Large intestine (tissue), 3 donors: ENCODE measurements at regions not wholly inside any gene's neighbourhood (a gene's known extent, or its start where the extent isn't known, plus 50 kb on each side); places are given as distances from the start of the nearest gene placed in this dataset.
"Not testable (repeated sequence)": the region's sequence is repeated elsewhere in the genome, so short reads cannot be mapped to it uniquely, and the experiment has no call there.

Experiments
- DNase-seq, 2 donors: peaks; one replicate each; pipeline versions ENCODE4 v3.0.0 to v3.0.0-alpha.2; 2013
- H3K27ac ChIP-seq: one replicate; pipeline ENCODE4 v1.5.1; 2013; ENCODE audit warnings: low read length
- H3K27me3 ChIP-seq: 2 replicates; pipeline ENCODE4 v1.6.1; 2013; ENCODE audit warnings: low read length; ENCODE audit not compliant: control insufficient read depth, insufficient read depth
- H3K36me3 ChIP-seq: 2 replicates; pipeline ENCODE4 v1.6.1; 2013; ENCODE audit warnings: low read length; ENCODE audit not compliant: control insufficient read depth, insufficient read depth
- H3K4me1 ChIP-seq: one replicate; pipeline ENCODE4 v1.6.1; 2013; ENCODE audit warnings: low read length; ENCODE audit not compliant: control insufficient read depth, insufficient read depth
- H3K4me3 ChIP-seq: one replicate; pipeline ENCODE4 v1.5.1; 2013; ENCODE audit warnings: low read length
- H3K9me3 ChIP-seq: one replicate; pipeline ENCODE4 v1.6.1; 2013; ENCODE audit warnings: mild to moderate bottlenecking, low read depth, low read length, moderate library complexity; ENCODE audit not compliant: control insufficient read depth
- WGBS: methylation state at CpG from one replicate; pipeline ENCODE4 v1.1.5; 2013; ENCODE audit warnings: low lambda C conversion rate; ENCODE audit not compliant: insufficient coverage; 5-methylcytosine and 5-hydroxymethylcytosine counted together

DNA sequence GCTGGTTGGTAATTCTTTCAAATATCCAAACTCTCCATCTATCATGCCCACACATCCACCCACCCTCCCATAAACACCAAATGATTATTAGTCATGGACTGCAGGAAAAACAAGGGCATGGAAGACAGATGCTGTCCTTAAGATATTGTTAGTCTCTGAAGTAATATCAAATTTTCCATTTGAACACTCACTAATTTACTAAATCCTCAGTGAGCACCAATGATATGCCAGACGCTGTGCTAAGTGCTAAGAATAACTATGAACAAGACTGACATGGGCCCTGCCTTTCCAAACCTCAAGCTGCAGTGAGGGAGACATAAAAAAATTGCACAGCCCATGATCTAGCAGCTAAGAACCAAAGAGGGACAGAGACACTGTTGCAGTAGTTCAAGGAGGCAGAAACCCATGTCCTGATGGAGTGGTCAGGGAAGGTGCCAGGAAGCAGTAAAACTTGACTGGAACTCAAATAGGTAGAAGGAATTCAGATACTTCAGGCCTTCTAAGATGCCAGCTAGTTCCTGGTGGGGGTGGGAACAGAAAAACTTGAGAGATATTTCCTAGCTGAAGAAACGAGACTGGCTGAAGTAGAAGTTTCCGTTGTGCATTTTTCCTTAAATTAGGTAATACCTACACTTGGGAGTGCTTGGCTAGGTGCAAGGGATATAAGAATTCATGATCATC lies 182.1 kb downstream of the OSR1 start:
- Histone ChIP-seq H3K4me1 (no peaks in the 10 kb centered on the region), H3K4me3 (no peak overlapping the region), H3K27ac (no peak overlapping the region), H3K9me3 (no peaks in the 10 kb centered on the region), H3K36me3 (no peaks in the 10 kb centered on the region), H3K27me3 (no peaks in the 10 kb centered on the region)
- DNase-seq: no peak
- 93% methylated on average over 2 of the region's 3 CpGs for WGBS

DNA sequence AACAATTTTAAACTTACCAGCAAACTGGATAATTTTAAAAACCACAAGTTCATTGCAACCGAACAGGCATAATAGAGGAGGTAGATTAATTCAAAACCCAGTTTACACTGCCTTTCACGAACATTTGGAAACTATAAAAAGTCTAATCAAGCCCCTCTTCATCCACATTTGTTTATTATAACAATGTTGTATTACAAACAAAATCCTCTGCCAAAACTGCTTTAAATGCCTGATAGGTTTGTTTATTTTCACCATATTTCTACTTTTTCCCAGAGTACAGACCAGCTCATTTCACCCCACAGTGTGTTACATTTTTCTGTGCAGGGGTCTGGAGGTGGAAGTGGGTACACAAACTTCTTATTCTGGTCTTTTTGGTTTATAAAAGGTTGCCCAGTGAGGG lies 184.2 kb downstream of the OSR1 start:
- Histone ChIP-seq H3K4me3 (no peak overlapping the region), H3K4me1 (no peaks in the 10 kb centered on the region), H3K27ac (no peak overlapping the region), H3K27me3 (no peaks in the 10 kb centered on the region), H3K9me3 (no peaks in the 10 kb centered on the region), H3K36me3 (no peaks in the 10 kb centered on the region)
- no peak for DNase-seq
- 82% methylated on average over 2 of the region's 2 CpGs for WGBS

DNA sequence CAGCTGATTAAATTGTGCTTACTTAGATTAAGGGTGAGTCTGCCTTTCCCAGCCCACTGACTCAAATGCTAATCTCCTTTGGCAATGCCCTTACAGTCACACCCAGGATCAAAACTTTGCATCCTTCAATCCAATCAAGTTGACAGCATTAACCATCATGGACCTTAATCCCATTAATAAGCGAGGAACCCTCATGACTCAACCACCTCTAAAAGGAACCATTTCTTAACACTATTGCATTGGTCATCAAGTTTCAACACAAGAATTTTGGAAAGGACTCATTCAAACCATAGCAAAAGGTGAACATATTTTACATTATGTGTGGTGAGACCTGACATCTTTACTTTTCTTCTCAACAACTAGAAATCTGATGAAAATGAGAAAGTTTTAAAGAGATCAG lies 187.0 kb downstream of the OSR1 start:
- no peaks in the 10 kb centered on the region for H3K4me1 ChIP-seq
- WGBS: no CpG with 5 or more reads among the region's 1 CpG
- no peaks in the 10 kb centered on the region for H3K27me3 ChIP-seq
- H3K36me3 ChIP-seq: no peaks in the 10 kb centered on the region
- no peaks in the 10 kb centered on the region for H3K9me3 ChIP-seq
- no peak overlapping the region for H3K4me3 ChIP-seq
- DNase-seq: no peak
- no peak overlapping the region for H3K27ac ChIP-seq

DNA sequence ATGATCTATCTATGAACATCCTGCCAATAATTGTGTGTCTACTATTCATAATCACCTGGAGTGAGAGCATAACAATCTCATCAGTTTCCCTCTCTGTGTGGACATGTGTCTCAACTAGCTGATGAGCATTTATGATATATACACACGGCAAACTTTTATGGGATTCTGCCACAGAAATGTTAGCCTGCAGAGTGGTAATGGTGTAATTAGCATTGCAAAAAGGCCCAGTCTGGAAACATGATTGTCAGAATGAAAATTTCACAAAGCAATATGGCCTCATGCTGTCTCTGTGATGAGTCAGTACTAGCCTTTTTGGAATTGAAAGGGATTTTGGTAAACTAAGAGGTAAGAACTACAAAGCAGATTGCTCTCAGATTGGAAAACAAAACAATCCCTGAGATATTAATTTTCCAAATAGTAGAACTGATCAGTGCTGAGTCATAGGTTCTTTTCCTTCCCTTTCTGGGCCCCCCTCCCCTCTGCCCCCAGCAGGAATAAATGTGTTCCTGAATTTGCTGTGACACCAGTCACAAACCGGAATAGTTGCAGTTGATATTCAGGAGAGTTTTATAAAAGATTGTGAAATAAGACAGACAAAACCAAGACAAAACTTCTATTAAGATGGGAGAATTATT lies 189.2 kb downstream of the OSR1 start:
- no peak overlapping the region for H3K4me3 ChIP-seq
- H3K27ac ChIP-seq: no peak overlapping the region
- H3K27me3 ChIP-seq: no peaks in the 10 kb centered on the region
- H3K4me1 ChIP-seq: no peaks in the 10 kb centered on the region
- no peaks in the 10 kb centered on the region for H3K36me3 ChIP-seq
- no peak for DNase-seq
- H3K9me3 ChIP-seq: no peaks in the 10 kb centered on the region
- WGBS: no CpG with 5 or more reads among the region's 2 CpGs

DNA sequence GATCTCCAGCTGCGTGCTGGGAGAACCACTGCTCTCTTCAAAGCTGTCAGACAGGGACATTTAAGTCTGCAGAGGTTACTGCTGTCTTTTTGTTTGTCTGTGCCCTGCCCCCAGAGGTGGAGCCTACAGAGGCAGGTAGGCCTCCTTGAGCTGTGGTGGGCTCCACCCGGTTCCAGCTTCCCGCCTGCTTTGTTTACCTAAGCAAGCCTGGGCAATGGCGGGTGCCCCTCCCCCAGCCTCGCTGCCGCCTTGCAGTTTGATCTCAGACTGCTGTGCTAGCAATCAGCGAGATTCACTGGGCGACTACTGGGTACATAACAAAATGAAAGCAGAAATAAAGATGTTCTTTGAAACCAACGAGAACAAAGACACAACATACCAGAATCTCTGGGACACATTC lies 194.3 kb downstream of the OSR1 start:
- H3K27me3 ChIP-seq, H3K4me1 ChIP-seq, H3K4me3 ChIP-seq, DNase-seq, H3K27ac ChIP-seq, H3K9me3 ChIP-seq, H3K36me3 ChIP-seq: not testable (repeated sequence)
- WGBS: no CpG with 5 or more reads among the region's 9 CpGs

DNA sequence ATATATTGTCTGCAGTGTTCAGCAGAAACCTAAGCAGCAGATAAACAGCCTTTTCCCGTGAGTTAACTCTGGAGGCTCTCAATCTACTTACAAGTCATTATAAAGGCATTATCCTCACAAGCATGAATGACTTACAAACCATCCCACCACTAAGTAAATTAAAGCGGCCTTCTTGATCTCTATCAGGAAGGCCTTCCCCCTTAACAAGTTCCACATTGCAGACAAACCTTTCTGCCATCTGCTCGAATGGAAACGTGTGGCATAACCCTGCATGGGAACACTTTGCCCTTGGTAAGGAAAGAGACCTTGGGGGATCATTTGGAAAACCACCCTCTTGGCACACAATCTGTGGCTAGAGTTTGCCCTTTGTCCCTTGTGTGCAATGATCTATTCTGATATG lies 199.5 kb downstream of the OSR1 start:
- no peak overlapping the region for H3K27ac ChIP-seq
- H3K4me1 ChIP-seq: no peaks in the 10 kb centered on the region
- WGBS: no CpG with 5 or more reads among the region's 4 CpGs
- no peaks in the 10 kb centered on the region for H3K27me3 ChIP-seq
- no peaks in the 10 kb centered on the region for H3K36me3 ChIP-seq
- peaks cover 5% of the 10 kb centered on the region for H3K9me3 ChIP-seq
- H3K4me3 ChIP-seq: no peak overlapping the region
- no peak for DNase-seq

DNA sequence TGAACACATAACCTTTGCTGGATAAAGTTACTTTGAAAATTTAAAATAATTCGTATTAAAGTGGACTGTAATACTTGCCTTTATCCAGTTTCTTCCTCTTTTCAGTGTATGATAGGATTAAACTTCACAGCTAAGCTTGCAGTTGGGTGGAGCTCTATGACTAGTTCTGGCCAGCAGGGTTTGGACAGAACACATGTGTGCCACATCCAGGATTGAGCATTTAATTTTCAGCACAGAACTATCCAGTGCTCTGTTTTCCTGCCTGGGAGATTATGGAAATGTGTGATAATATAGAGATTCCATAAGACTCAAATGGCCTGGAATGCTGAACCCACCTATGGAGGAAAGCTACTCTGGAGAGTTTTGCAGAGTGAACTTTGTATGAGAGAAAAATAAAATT lies 200.2 kb downstream of the OSR1 start:
- WGBS: 88% methylated on average over 1 of the region's 1 CpG
- Histone ChIP-seq H3K9me3 (peaks cover 5% of the 10 kb centered on the region), H3K4me3 (no peak overlapping the region), H3K27me3 (no peaks in the 10 kb centered on the region), H3K36me3 (no peaks in the 10 kb centered on the region), H3K4me1 (no peaks in the 10 kb centered on the region), H3K27ac (no peak overlapping the region)
- DNase-seq: no peak

DNA sequence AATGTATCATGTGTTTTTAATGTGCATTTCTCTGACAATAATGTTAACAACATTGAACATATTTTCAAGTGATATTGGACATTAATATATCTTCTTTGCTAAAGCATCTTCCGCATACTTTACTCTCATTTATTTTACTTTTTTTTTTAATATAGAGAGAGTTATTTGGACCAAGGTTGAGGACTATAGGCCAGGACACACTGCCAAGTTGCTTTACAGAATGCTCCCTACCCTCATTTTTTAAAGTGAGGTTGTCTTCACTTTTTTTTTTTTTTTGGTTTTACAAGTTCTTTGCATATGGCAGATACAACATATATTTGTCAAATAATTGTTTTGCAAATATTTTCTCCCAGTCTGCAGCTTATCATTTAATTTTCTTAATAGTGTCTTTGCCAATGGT lies 201.8 kb downstream of the OSR1 start:
- H3K27ac ChIP-seq: no peak overlapping the region
- H3K9me3 ChIP-seq: peaks cover 5% of the 10 kb centered on the region
- H3K4me1 ChIP-seq: no peaks in the 10 kb centered on the region
- no peaks in the 10 kb centered on the region for H3K36me3 ChIP-seq
- no peak overlapping the region for H3K4me3 ChIP-seq
- DNase-seq: no peak
- WGBS: 100% methylated on average over 1 of the region's 1 CpG
- no peaks in the 10 kb centered on the region for H3K27me3 ChIP-seq

DNA sequence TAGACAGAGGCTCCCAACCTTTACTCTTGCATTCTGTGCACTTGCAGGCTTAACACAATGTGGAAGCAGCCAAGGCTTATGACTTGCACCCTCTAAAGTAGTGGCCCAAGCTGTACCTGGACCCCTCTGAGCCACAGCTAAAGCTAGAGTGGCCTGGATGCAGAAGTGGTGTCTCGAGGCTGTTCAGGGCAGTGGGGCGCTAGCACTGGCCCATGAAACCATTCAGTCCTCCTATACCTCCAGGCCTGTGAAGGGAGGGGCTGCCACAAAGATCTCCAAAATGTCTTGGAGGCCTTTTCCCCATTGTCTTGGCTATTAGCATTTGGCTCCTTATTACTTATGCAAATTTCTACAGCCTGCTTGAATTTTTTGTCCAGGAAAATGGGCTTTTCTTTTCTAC lies 207.7 kb downstream of the OSR1 start:
- Histone ChIP-seq H3K4me3 (no peak overlapping the region), H3K9me3 (peaks cover 10% of the 10 kb centered on the region), H3K36me3 (no peaks in the 10 kb centered on the region), H3K27me3 (no peaks in the 10 kb centered on the region), H3K4me1 (no peaks in the 10 kb centered on the region), H3K27ac (no peak overlapping the region)
- no CpG with 5 or more reads among the region's 2 CpGs for WGBS
- DNase-seq: no peak

DNA sequence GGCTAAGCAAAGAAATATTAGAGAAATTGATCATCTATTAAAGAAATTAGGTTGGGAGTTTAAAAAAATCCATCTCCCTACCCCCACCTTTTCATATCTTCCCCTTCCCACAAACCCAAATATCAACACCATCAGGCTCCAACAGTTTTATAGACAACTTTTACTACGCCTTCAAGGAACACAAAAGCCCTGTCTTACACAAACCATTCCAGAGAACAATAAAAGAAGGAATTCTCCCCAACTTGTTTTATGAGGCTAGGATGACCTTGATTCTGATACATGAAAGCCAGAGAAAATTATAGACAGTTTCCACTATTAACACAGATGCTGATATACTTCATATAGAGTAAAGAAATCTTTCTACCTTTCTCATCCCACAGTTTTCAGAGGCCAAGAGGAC lies 211.6 kb downstream of the OSR1 start:
- WGBS: 80% methylated on average over 1 of the region's 1 CpG
- Histone ChIP-seq H3K27me3 (no peaks in the 10 kb centered on the region), H3K4me1 (no peaks in the 10 kb centered on the region), H3K4me3 (no peak overlapping the region), H3K36me3 (no peaks in the 10 kb centered on the region), H3K27ac (no peak overlapping the region), H3K9me3 (peaks cover 10% of the 10 kb centered on the region)
- no peak for DNase-seq
